Naive thymus-derived CD8-positive, alpha-beta T cell (primary cell): ENCODE measurements at regions not wholly inside any gene's neighbourhood (a gene's known extent, or its start where the extent isn't known, plus 50 kb on each side); places are given as distances from the start of the nearest gene placed in this dataset.

ENCODE experiments used
- ATAC-seq, 2 donors: fragments of 150-1000 bp; cut with Tn5 transposase in 1 of 2; sonication (Bioruptor Pico), chemical (Tn5 transposase) in 1 of 2; 1 replicate in 1 of 2; 2 replicates in 1 of 2; pipeline ENCODE4 v1.10.0; 2021; ENCODE audit warnings: mild to moderate bottlenecking in 2 of 2, moderate library complexity in 2 of 2
- POLR2A ChIA-PET: fragments of 350-600 bp; sonication (Branson Sonifier 250); formaldehyde crosslinking; loops from one replicate; lab custom pipeline; 2021; ENCODE audit warnings: antibody characterized with exemption; lab: Charles Lee
- DNase-seq, 10 donors: peaks; one replicate each; pipeline versions ENCODE4 v3.0.0 to v3.0.0-alpha.2; 2020 to 2022
- H3K27ac Mint-ChIP-seq, 10 donors: one replicate each; pipeline ENCODE4 v1.8.0; 2020 to 2022; ENCODE audit warnings: mild to moderate bottlenecking in 10 of 10, mixed read lengths in 10 of 10, moderate library complexity in 4 of 10, inconsistent platforms in 1 of 10
- H3K27me3 Mint-ChIP-seq, 5 donors: one replicate each; pipeline ENCODE4 v1.8.0; 2021 to 2022; ENCODE audit warnings: mixed read lengths in 5 of 5
- H3K36me3 Mint-ChIP-seq, 3 donors: one replicate each; pipeline ENCODE4 v1.8.0; 2020 to 2022; ENCODE audit warnings: mixed read lengths in 3 of 3, mild to moderate bottlenecking in 2 of 3, inconsistent platforms in 1 of 3
- H3K4me1 Mint-ChIP-seq, 4 donors: one replicate each; pipeline ENCODE4 v1.8.0; 2021 to 2022; ENCODE audit warnings: mixed read lengths in 4 of 4
- H3K4me3 Mint-ChIP-seq, 10 donors: one replicate each; pipeline ENCODE4 v1.8.0; 2020 to 2022; ENCODE audit warnings: mild to moderate bottlenecking in 10 of 10, mixed read lengths in 10 of 10, moderate library complexity in 6 of 10, inconsistent platforms in 1 of 10
- H3K9me3 Mint-ChIP-seq, 9 donors: one replicate each; pipeline ENCODE4 v1.8.0; 2020 to 2022; ENCODE audit warnings: mixed read lengths in 9 of 9, mild to moderate bottlenecking in 3 of 9, inconsistent platforms in 1 of 9, moderate library complexity in 1 of 9

GRCh38 chr1:22351768-22352080 lies 99.9 kb upstream of the ZBTB40 start:
- peaks cover 10 to 23% (median 12%) of the 10 kb centered on the region in 4 donors for H3K4me1 Mint-ChIP-seq
- no peak overlapping the region for H3K27ac Mint-ChIP-seq
- H3K9me3 Mint-ChIP-seq: no peaks in the 10 kb centered on the region
- H3K36me3 Mint-ChIP-seq: no peaks in the 10 kb centered on the region
- H3K4me3 Mint-ChIP-seq: peak overlapping the region in 1 of 10 donors; percentile 25
- ATAC-seq: no peak
- H3K27me3 Mint-ChIP-seq: peaks cover 31 to 68% (median 49%) of the 10 kb centered on the region in 5 donors
- no peak for DNase-seq
- POLR2A ChIA-PET: no interaction called here

GRCh38 chr1:22352355-22352754 lies 99.3 kb upstream of the ZBTB40 start:
- Mint-ChIP-seq H3K4me1 (peaks cover 10 to 23% (median 12%) of the 10 kb centered on the region in 4 donors), H3K4me3 (no peak overlapping the region), H3K9me3 (no peaks in the 10 kb centered on the region), H3K36me3 (no peaks in the 10 kb centered on the region), H3K27me3 (peaks cover 37 to 71% (median 52%) of the 10 kb centered on the region in 5 donors), H3K27ac (peak overlapping the region in 1 of 10 donors; percentile 21)
- ATAC-seq: no peak
- POLR2A ChIA-PET: no interaction called here
- DNase-seq: no peak

GRCh38 chr1:22352896-22353295 lies 98.8 kb upstream of the ZBTB40 start:
- Mint-ChIP-seq H3K27me3 (peaks cover 33 to 73% (median 52%) of the 10 kb centered on the region in 5 donors), H3K27ac (peak overlapping the region in 2 of 10 donors; percentile 21 to 59), H3K4me3 (no peak overlapping the region), H3K9me3 (no peaks in the 10 kb centered on the region), H3K4me1 (peaks cover 10 to 23% (median 12%) of the 10 kb centered on the region in 4 donors), H3K36me3 (no peaks in the 10 kb centered on the region)
- POLR2A ChIA-PET: no interaction called here
- ATAC-seq (no peak), DNase-seq (no peak)

GRCh38 chr1:22359427-22359826 lies 92.2 kb upstream of the ZBTB40 start:
- Mint-ChIP-seq H3K27me3 (peaks cover 28 to 72% (median 55%) of the 10 kb centered on the region in 5 donors), H3K4me3 (no peak overlapping the region), H3K27ac (no peak overlapping the region), H3K4me1 (no peaks in the 10 kb centered on the region), H3K36me3 (no peaks in the 10 kb centered on the region), H3K9me3 (peaks cover 0 to 2% (median 0%) of the 10 kb centered on the region in 9 donors)
- no peak for DNase-seq
- POLR2A ChIA-PET: no interaction called here
- no peak for ATAC-seq

GRCh38 chr1:22362626-22363402 lies 88.8 kb upstream of the ZBTB40 start:
- ATAC-seq: no peak
- Mint-ChIP-seq H3K27ac (no peak overlapping the region), H3K27me3 (peaks cover 27 to 74% (median 57%) of the 10 kb centered on the region in 5 donors), H3K36me3 (no peaks in the 10 kb centered on the region), H3K9me3 (peaks cover 0 to 2% (median 0%) of the 10 kb centered on the region in 9 donors), H3K4me1 (no peaks in the 10 kb centered on the region), H3K4me3 (no peak overlapping the region)
- DNase-seq: no peak
- POLR2A ChIA-PET: no interaction called here

GRCh38 chr1:22363403-22364325 lies 88.0 kb upstream of the ZBTB40 start:
- DNase-seq (no peak), ATAC-seq (no peak)
- Mint-ChIP-seq H3K27me3 (peaks cover 24 to 74% (median 53%) of the 10 kb centered on the region in 5 donors), H3K36me3 (no peaks in the 10 kb centered on the region), H3K4me3 (no peak overlapping the region), H3K27ac (peak overlapping the region in 2 of 10 donors; percentile 68 to 76), H3K4me1 (no peaks in the 10 kb centered on the region), H3K9me3 (peaks cover 0 to 2% (median 0%) of the 10 kb centered on the region in 9 donors)
- POLR2A ChIA-PET: no interaction called here

- POLR2A ChIA-PET: no interaction called here
- ATAC-seq (no peak), DNase-seq (no peak)
These were observed 87.4 kb upstream of the ZBTB40 start for GRCh38 chr1:22364326-22364650.

GRCh38 chr1:22364764-22365163 lies 86.9 kb upstream of the ZBTB40 start:
- DNase-seq (no peak), ATAC-seq (no peak)
- no peaks in the 10 kb centered on the region for H3K4me1 Mint-ChIP-seq
- H3K27ac Mint-ChIP-seq: peak overlapping the region in 1 of 10 donors; percentile 31
- H3K4me3 Mint-ChIP-seq: no peak overlapping the region
- no peaks in the 10 kb centered on the region for H3K9me3 Mint-ChIP-seq
- H3K36me3 Mint-ChIP-seq: no peaks in the 10 kb centered on the region
- POLR2A ChIA-PET: no interaction called here
- peaks cover 22 to 74% (median 48%) of the 10 kb centered on the region in 5 donors for H3K27me3 Mint-ChIP-seq

More at GRCh38 chr1:22364326-22364650, 87.4 kb upstream of the ZBTB40 start:
- Mint-ChIP-seq H3K27me3 (peaks cover 22 to 74% (median 53%) of the 10 kb centered on the region in 5 donors), H3K4me3 (no peak overlapping the region), H3K4me1 (no peaks in the 10 kb centered on the region), H3K36me3 (no peaks in the 10 kb centered on the region), H3K27ac (peak overlapping the region in 2 of 10 donors; percentile 0 to 68), H3K9me3 (no peaks in the 10 kb centered on the region)

- H3K4me1 Mint-ChIP-seq: no peaks in the 10 kb centered on the region
- DNase-seq (no peak), ATAC-seq (no peak)
- no peak overlapping the region for H3K4me3 Mint-ChIP-seq
- no peaks in the 10 kb centered on the region for H3K9me3 Mint-ChIP-seq
- POLR2A ChIA-PET: no interaction called here
- no peaks in the 10 kb centered on the region for H3K36me3 Mint-ChIP-seq
- no peak overlapping the region for H3K27ac Mint-ChIP-seq
- peaks cover 20 to 74% (median 44%) of the 10 kb centered on the region in 5 donors for H3K27me3 Mint-ChIP-seq
These were observed 86.0 kb upstream of the ZBTB40 start for GRCh38 chr1:22365331-22366295.

GRCh38 chr1:22366346-22366745 lies 85.3 kb upstream of the ZBTB40 start:
- Mint-ChIP-seq H3K36me3 (no peaks in the 10 kb centered on the region), H3K9me3 (no peaks in the 10 kb centered on the region), H3K4me3 (no peak overlapping the region), H3K27me3 (peaks cover 19 to 77% (median 43%) of the 10 kb centered on the region in 5 donors), H3K27ac (no peak overlapping the region), H3K4me1 (no peaks in the 10 kb centered on the region)
- no peak for DNase-seq
- POLR2A ChIA-PET: no interaction called here
- ATAC-seq: no peak

- H3K36me3 Mint-ChIP-seq: no peaks in the 10 kb centered on the region
- no peak for ATAC-seq
- peaks cover 0 to 7% (median 2%) of the 10 kb centered on the region in 9 donors for H3K9me3 Mint-ChIP-seq
- H3K4me1 Mint-ChIP-seq: no peaks in the 10 kb centered on the region
- no peak overlapping the region for H3K27ac Mint-ChIP-seq
- no peak overlapping the region for H3K4me3 Mint-ChIP-seq
- POLR2A ChIA-PET: no interaction called here
- H3K27me3 Mint-ChIP-seq: peaks cover 20 to 84% (median 48%) of the 10 kb centered on the region in 5 donors
- DNase-seq: no peak
These were observed 83.5 kb upstream of the ZBTB40 start for GRCh38 chr1:22368125-22368524.
